IMR-90 (cell line): ENCODE measurements at regions not wholly inside any gene's neighbourhood (a gene's known extent, or its start where the extent isn't known, plus 50 kb on each side); places are given as distances from the start of the nearest gene placed in this dataset.

Source experiments
- ATAC-seq: fragments of 200-7000 bp; cut with Tn5 transposase; 2 replicates; pipeline ENCODE4 v1.9.1; 2020; ENCODE audit warnings: low read depth, mild to moderate bottlenecking, moderate library complexity
- BruUV-seq: library from RNA; stranded (reverse); fragments of 400-500 nt; replicated peaks from 2 replicates; lab custom pipeline; 2021; lab: Mats Ljungman, UMichigan
- CTCF ChIA-PET: fragments of 300-600 bp; formaldehyde crosslinking; extraction: SDS; loops from one replicate; lab custom pipeline; 2021; ENCODE audit warnings: antibody characterized with exemption; lab: Yijun Ruan, JAX
- POLR2A ChIA-PET: fragments of 300-600 bp; sonication (Branson Sonifier 250); formaldehyde crosslinking; loops from one replicate; lab custom pipeline; 2022; ENCODE audit warnings: antibody characterized with exemption; ENCODE audit not compliant: unreplicated experiment; lab: Charles Lee
- DNase-seq: peaks from one replicate; pipeline ENCODE4 v3.0.0; 2013
- H2AFZ ChIP-seq: replicated peaks from 2 replicates; pipeline ENCODE3; 2013; ENCODE audit warnings: low read length, mild to moderate bottlenecking; ENCODE audit not compliant: poor library complexity
- H2AK5ac ChIP-seq: 2 replicates; pipeline ENCODE4 v1.6.1; 2013; ENCODE audit warnings: low read depth, low read length, inconsistent platforms
- H2AK9ac ChIP-seq: replicated peaks from 2 replicates; pipeline ENCODE3; 2013; ENCODE audit warnings: mild to moderate bottlenecking, low read depth, low read length, moderate library complexity; ENCODE audit not compliant: poor library complexity
- H2BK120ac ChIP-seq: 2 replicates; pipeline ENCODE4 v1.6.1; 2013; ENCODE audit warnings: low read depth, low read length, inconsistent platforms
- H2BK15ac ChIP-seq: 3 replicates; pipeline ENCODE4 v1.6.1; 2013; ENCODE audit warnings: low read depth, low read length, inconsistent platforms
- H2BK20ac ChIP-seq: 2 replicates; pipeline ENCODE4 v1.6.1; 2013; ENCODE audit warnings: low read depth, mild to moderate bottlenecking, inconsistent platforms, low read length, moderate library complexity
- H2BK5ac ChIP-seq: 2 replicates; pipeline ENCODE4 v1.6.1; 2013; ENCODE audit warnings: mild to moderate bottlenecking, low read depth, low read length, inconsistent platforms; ENCODE audit not compliant: poor library complexity, severe bottlenecking
- H3K14ac ChIP-seq: replicated peaks from 2 replicates; pipeline ENCODE4 v1.6.1; 2013; ENCODE audit warnings: low read depth, low read length, inconsistent platforms
- H3K18ac ChIP-seq: 2 replicates; pipeline ENCODE4 v1.6.1; 2013; ENCODE audit warnings: low read depth, low read length, control low read depth
- H3K23ac ChIP-seq: 2 replicates; pipeline ENCODE4 v1.6.1; 2013; ENCODE audit warnings: low read depth, low read length, inconsistent platforms
- H3K27ac ChIP-seq: 2 replicates; pipeline ENCODE4 v1.5.1; 2013; ENCODE audit warnings: mild to moderate bottlenecking, control low read depth, low read length; ENCODE audit not compliant: insufficient read depth
- H3K27me3 ChIP-seq: 2 replicates; pipeline ENCODE4 v1.6.1; 2013; ENCODE audit warnings: low read length; ENCODE audit not compliant: control insufficient read depth, insufficient read depth
- H3K36me3 ChIP-seq: 2 replicates; pipeline ENCODE4 v1.6.1; 2013; ENCODE audit warnings: low read length, mixed read lengths; ENCODE audit not compliant: control insufficient read depth, insufficient read depth
- H3K4ac ChIP-seq: 2 replicates; pipeline ENCODE4 v1.6.1; 2013; ENCODE audit warnings: low read depth, low read length, inconsistent platforms
- H3K4me1 ChIP-seq: 2 replicates; pipeline ENCODE4 v1.6.1; 2013; ENCODE audit warnings: low read length, mixed read lengths; ENCODE audit not compliant: control insufficient read depth, insufficient read depth
- H3K4me2 ChIP-seq: 2 replicates; pipeline ENCODE4 v1.6.1; 2013; ENCODE audit warnings: low read depth, mild to moderate bottlenecking, control low read depth, low read length, moderate library complexity
- H3K4me3 ChIP-seq: 2 replicates; pipeline ENCODE4 v1.5.1; 2013; ENCODE audit warnings: low read depth, mild to moderate bottlenecking, control low read depth, low read length, moderate library complexity; ENCODE audit not compliant: insufficient read depth
- H3K56ac ChIP-seq: 2 replicates; pipeline ENCODE4 v1.6.1; 2013; ENCODE audit warnings: low read length, inconsistent platforms; ENCODE audit not compliant: insufficient read depth; ENCODE audit errors: extremely low read depth
- H3K79me1 ChIP-seq, 2 experiments: 2 replicates each; pipeline ENCODE4 v1.6.1; 2013; ENCODE audit warnings: low read length in 2 of 2, inconsistent platforms in 1 of 2, low read depth in 1 of 2
- H3K9ac ChIP-seq: 2 replicates; pipeline ENCODE4 v1.6.1; 2013; ENCODE audit warnings: low read depth, low read length, control low read depth
- H3K9me1 ChIP-seq: 2 replicates; pipeline ENCODE4 v1.6.1; 2013; ENCODE audit warnings: low read length, inconsistent platforms; ENCODE audit not compliant: insufficient read depth
- H3K9me3 ChIP-seq: 2 replicates; pipeline ENCODE4 v1.6.1; 2013; ENCODE audit warnings: low read length; ENCODE audit not compliant: control insufficient read depth, insufficient read depth
- H4K20me1 ChIP-seq: 2 replicates; pipeline ENCODE4 v1.6.1; 2013; ENCODE audit warnings: low read length, inconsistent platforms; ENCODE audit not compliant: insufficient read depth
- H4K5ac ChIP-seq: 2 replicates; pipeline ENCODE4 v1.6.1; 2013; ENCODE audit warnings: mild to moderate bottlenecking, low read depth, low read length, control low read depth
- H4K8ac ChIP-seq, 2 experiments: 2 replicates each; pipeline ENCODE4 v1.6.1; 2013; ENCODE audit warnings: low read depth in 2 of 2, low read length in 2 of 2, control low read depth in 1 of 2, inconsistent platforms in 1 of 2
- H4K91ac ChIP-seq: 2 replicates; pipeline ENCODE4 v1.6.1; 2013; ENCODE audit warnings: low read depth, low read length, inconsistent platforms; ENCODE audit not compliant: insufficient read depth
- BHLHE40 ChIP-seq: fragments of 150-350 bp; IDR thresholded peaks from 2 replicates; pipeline ENCODE4 v1.6.1; 2016; ENCODE audit warnings: mild to moderate bottlenecking, low read depth, low read length
- CEBPB ChIP-seq: IDR thresholded peaks from 2 replicates; pipeline ENCODE4 v1.6.1; 2012; ENCODE audit warnings: low read depth, low read length, improper control_type of control experiment
- CHD1 ChIP-seq: IDR thresholded peaks from 2 replicates; pipeline ENCODE4 v1.6.1; 2012; ENCODE audit warnings: low read depth, low read length, improper control_type of control experiment
- FOS ChIP-seq: fragments of 150-350 bp; IDR thresholded peaks from 2 replicates; pipeline ENCODE4 v1.6.1; 2016; ENCODE audit warnings: low read depth, low read length
- MAFK ChIP-seq: IDR thresholded peaks from 2 replicates; pipeline ENCODE4 v1.6.1; 2012; ENCODE audit warnings: low read depth, low read length, improper control_type of control experiment
- MAZ ChIP-seq: IDR thresholded peaks from 2 replicates; pipeline ENCODE4 v1.6.1; 2012; ENCODE audit warnings: low read depth, mild to moderate bottlenecking, low read length, improper control_type of control experiment, moderate library complexity, borderline replicate concordance
- MXI1 ChIP-seq: IDR thresholded peaks from 2 replicates; pipeline ENCODE4 v1.6.1; 2012; ENCODE audit warnings: low read depth, mild to moderate bottlenecking, low read length, moderate library complexity, borderline replicate concordance
- NFE2L2 ChIP-seq: fragments of 150-350 bp; IDR thresholded peaks from 2 replicates; pipeline ENCODE4 v1.6.1; 2016; ENCODE audit warnings: low read depth, mild to moderate bottlenecking, low read length
- POLR2A ChIP-seq: IDR thresholded peaks from 2 replicates; pipeline ENCODE4 v1.6.1; 2012; ENCODE audit warnings: mild to moderate bottlenecking, low read depth, low read length
- RAD21 ChIP-seq: IDR thresholded peaks from 2 replicates; pipeline ENCODE4 v1.6.1; 2012; ENCODE audit warnings: low read length, improper control_type of control experiment
- RCOR1 ChIP-seq: IDR thresholded peaks from 2 replicates; pipeline ENCODE4 v1.6.1; 2012; ENCODE audit warnings: mild to moderate bottlenecking, low read length, improper control_type of control experiment; ENCODE audit not compliant: insufficient replicate concordance
- RFX5 ChIP-seq: IDR thresholded peaks from 2 replicates; pipeline ENCODE4 v1.8.0; 2012; ENCODE audit warnings: low read depth, mild to moderate bottlenecking, low read length, moderate library complexity
- SMC3 ChIP-seq: fragments of 150-350 bp; IDR thresholded peaks from 2 replicates; pipeline ENCODE4 v1.6.1; 2016; ENCODE audit warnings: low read depth, mild to moderate bottlenecking, antibody characterized with exemption, low read length, moderate library complexity
- WGBS, 2 experiments: methylation state at CpG; one replicate each; pipeline versions ENCODE4 v1.1.5 to v1.1.7; 2013; ENCODE audit warnings: missing lambda C conversion rate in 2 of 2; ENCODE audit not compliant: insufficient read length in 1 of 2; ENCODE audit errors: extremely low coverage in 2 of 2; 5-methylcytosine and 5-hydroxymethylcytosine counted together
- dilution Hi-C: fragments of 300-500 bp; cut with HindIII; formaldehyde crosslinking; loops from one replicate; pipeline ENCODE4 v1.14.3; 2018; ENCODE audit warnings: low sequenced_read_pairs; ENCODE audit not compliant: unreplicated experiment
- in situ Hi-C: fragments of 300-500 bp; cut with MboI; formaldehyde crosslinking; loops from 3 replicates; pipeline ENCODE4 v1.14.3; 2019; ENCODE audit warnings: low sequenced_read_pairs, inconsistent platforms, mixed read lengths
- intact Hi-C: fragments of 100-400 bp; cut with micrococcal nuclease; formaldehyde crosslinking; loops from 2 replicates; pipeline ENCODE4 v1.10.0; 2022
- TF ChIP-seq, protein P1 (sequence below): fragments of 150-350 bp; IDR thresholded peaks from 2 replicates; pipeline ENCODE4 v1.6.1; 2017; ENCODE audit warnings: mild to moderate bottlenecking, antibody characterized with exemption, low read length, low read depth
- TF ChIP-seq, protein P2 (sequence below): fragments of 150-350 bp; IDR thresholded peaks from 2 replicates; pipeline ENCODE4 v1.6.1; 2016; ENCODE audit warnings: low read depth, mild to moderate bottlenecking, low read length, moderate library complexity, borderline replicate concordance
- TF ChIP-seq, protein P3 (sequence below): conservative IDR thresholded peaks from 2 replicates; pipeline ENCODE4 v1.5.1; 2012; ENCODE audit warnings: mild to moderate bottlenecking, low read depth, low read length, improper control_type of control experiment

DNA sequence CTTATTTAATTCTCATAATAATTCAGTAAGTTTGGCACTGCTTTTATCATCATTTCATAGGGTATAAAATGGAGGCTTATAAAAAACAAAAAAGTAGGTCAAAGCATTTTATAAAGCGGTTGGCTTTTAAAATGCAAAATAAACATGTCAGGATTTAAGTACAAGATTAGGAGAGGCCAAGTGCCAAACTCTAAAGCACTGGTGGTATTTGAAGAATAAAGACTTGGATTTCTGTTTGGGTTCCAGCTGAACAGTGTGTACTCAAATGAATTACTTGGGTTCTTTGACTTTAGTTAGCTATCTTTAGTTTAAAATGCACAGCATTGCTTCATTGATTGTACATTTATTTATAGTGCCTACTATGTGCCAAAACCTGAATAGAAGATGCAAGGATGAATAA lies 966.6 kb upstream of the SEL1L start:
- H3K23ac ChIP-seq, result no peak overlapping the region
- H3K9ac ChIP-seq, result no peak overlapping the region
- H4K91ac ChIP-seq, result no peak overlapping the region
- H2BK20ac ChIP-seq, result no peak overlapping the region
- H3K18ac ChIP-seq, result no peak overlapping the region
- H3K4ac ChIP-seq, result no peak overlapping the region
- H3K79me1 ChIP-seq, result no peaks in the 10 kb centered on the region
- CTCF ChIA-PET, result no interaction called here
- no peak overlapping the region for H2BK5ac ChIP-seq
- H3K27ac ChIP-seq, result no peak overlapping the region
- POLR2A ChIA-PET, result no interaction called here
- TF ChIP-seq, protein P1, sequence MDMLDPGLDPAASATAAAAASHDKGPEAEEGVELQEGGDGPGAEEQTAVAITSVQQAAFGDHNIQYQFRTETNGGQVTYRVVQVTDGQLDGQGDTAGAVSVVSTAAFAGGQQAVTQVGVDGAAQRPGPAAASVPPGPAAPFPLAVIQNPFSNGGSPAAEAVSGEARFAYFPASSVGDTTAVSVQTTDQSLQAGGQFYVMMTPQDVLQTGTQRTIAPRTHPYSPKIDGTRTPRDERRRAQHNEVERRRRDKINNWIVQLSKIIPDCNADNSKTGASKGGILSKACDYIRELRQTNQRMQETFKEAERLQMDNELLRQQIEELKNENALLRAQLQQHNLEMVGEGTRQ, result no peak
- no peak for TF ChIP-seq RFX5
- TF ChIP-seq MAZ, result no peak
- TF ChIP-seq, protein P2, sequence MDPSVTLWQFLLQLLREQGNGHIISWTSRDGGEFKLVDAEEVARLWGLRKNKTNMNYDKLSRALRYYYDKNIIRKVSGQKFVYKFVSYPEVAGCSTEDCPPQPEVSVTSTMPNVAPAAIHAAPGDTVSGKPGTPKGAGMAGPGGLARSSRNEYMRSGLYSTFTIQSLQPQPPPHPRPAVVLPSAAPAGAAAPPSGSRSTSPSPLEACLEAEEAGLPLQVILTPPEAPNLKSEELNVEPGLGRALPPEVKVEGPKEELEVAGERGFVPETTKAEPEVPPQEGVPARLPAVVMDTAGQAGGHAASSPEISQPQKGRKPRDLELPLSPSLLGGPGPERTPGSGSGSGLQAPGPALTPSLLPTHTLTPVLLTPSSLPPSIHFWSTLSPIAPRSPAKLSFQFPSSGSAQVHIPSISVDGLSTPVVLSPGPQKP, result no peak
- no peak for TF ChIP-seq POLR2A
- no peak for TF ChIP-seq NFE2L2
- TF ChIP-seq, protein P3, sequence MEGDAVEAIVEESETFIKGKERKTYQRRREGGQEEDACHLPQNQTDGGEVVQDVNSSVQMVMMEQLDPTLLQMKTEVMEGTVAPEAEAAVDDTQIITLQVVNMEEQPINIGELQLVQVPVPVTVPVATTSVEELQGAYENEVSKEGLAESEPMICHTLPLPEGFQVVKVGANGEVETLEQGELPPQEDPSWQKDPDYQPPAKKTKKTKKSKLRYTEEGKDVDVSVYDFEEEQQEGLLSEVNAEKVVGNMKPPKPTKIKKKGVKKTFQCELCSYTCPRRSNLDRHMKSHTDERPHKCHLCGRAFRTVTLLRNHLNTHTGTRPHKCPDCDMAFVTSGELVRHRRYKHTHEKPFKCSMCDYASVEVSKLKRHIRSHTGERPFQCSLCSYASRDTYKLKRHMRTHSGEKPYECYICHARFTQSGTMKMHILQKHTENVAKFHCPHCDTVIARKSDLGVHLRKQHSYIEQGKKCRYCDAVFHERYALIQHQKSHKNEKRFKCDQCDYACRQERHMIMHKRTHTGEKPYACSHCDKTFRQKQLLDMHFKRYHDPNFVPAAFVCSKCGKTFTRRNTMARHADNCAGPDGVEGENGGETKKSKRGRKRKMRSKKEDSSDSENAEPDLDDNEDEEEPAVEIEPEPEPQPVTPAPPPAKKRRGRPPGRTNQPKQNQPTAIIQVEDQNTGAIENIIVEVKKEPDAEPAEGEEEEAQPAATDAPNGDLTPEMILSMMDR, result no peak
- no peak for TF ChIP-seq MXI1
- no peak for TF ChIP-seq MAFK
- TF ChIP-seq FOS, result no peak
- TF ChIP-seq CEBPB, result no peak
- TF ChIP-seq BHLHE40, result no peak
- TF ChIP-seq SMC3, result no peak
- no peak for TF ChIP-seq CHD1
- no peak for TF ChIP-seq RAD21
- no peak for TF ChIP-seq RCOR1
- H3K9me3 ChIP-seq, result peaks cover 5% of the 10 kb centered on the region
- 14% methylated on average over 1 of the region's 1 CpG; no CpG with 5 or more reads in 1 of the 2 experiments for WGBS, 2 experiments
- no peak overlapping the region for H3K4me2 ChIP-seq
- H3K27me3 ChIP-seq, result no peaks in the 10 kb centered on the region
- H4K20me1 ChIP-seq, result no peaks in the 10 kb centered on the region
- no peak overlapping the region for H4K8ac ChIP-seq
- BruUV-seq, result no TSS peak
- ATAC-seq, result no peak
- H2BK15ac ChIP-seq, result no peak overlapping the region
- H2AFZ ChIP-seq, result no peak overlapping the region
- intact Hi-C loops, result no loop called here
- dilution Hi-C loops, result no loop called here
- no peak for DNase-seq
- H2AK9ac ChIP-seq, result no peak overlapping the region
- H3K14ac ChIP-seq, result no peak overlapping the region
- H3K9me1 ChIP-seq, result no peaks in the 10 kb centered on the region
- no peaks in the 10 kb centered on the region for H3K4me1 ChIP-seq
- H3K36me3 ChIP-seq, result no peaks in the 10 kb centered on the region
- H3K4me3 ChIP-seq, result no peak overlapping the region
- no peak overlapping the region for H4K5ac ChIP-seq
- no peak overlapping the region for H2BK120ac ChIP-seq
- in situ Hi-C loops, result no loop called here
- H3K56ac ChIP-seq, result no peak overlapping the region
- no peak overlapping the region for H2AK5ac ChIP-seq
